ENCODE measurements at regions not wholly inside any gene's neighbourhood (a gene's known extent, or its start where the extent isn't known, plus 50 kb on each side); places are given as distances from the start of the nearest gene placed in this dataset.

DNA sequence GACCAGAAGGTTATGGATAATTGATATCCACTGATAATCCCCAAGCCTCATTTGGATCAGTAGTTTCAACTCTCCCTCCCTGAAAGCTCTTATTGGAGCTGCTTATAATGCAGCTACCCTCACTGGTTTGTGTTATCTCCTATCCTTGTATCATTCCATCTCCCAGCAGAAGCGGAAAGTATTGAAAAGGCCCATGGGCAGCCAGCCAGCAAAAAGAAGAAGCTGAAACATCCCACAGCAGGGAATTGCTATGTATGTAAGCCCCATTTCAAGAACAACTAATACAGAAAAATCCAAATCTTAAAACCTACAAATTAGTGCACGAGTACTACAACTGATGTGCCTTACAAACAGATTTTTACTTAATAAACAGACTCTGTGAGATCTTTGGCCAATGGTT, 269.0 kb upstream of the ECI2 start:
- TF ChIP-seq, protein P1, sequence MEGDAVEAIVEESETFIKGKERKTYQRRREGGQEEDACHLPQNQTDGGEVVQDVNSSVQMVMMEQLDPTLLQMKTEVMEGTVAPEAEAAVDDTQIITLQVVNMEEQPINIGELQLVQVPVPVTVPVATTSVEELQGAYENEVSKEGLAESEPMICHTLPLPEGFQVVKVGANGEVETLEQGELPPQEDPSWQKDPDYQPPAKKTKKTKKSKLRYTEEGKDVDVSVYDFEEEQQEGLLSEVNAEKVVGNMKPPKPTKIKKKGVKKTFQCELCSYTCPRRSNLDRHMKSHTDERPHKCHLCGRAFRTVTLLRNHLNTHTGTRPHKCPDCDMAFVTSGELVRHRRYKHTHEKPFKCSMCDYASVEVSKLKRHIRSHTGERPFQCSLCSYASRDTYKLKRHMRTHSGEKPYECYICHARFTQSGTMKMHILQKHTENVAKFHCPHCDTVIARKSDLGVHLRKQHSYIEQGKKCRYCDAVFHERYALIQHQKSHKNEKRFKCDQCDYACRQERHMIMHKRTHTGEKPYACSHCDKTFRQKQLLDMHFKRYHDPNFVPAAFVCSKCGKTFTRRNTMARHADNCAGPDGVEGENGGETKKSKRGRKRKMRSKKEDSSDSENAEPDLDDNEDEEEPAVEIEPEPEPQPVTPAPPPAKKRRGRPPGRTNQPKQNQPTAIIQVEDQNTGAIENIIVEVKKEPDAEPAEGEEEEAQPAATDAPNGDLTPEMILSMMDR (conservative IDR thresholded peaks at IDR 0.05; ENCODE audit: low read length) = no peak
- TF ChIP-seq EZH2phosphoT487 (IDR thresholded peaks at IDR 0.05; ENCODE audit: borderline replicate concordance, low read depth, low read length) = no peak
